Osteocyte (in vitro differentiated cells): ENCODE measurements at regions not wholly inside any gene's neighbourhood (a gene's known extent, or its start where the extent isn't known, plus 50 kb on each side); places are given as distances from the start of the nearest gene placed in this dataset.
A peak's percentile ranks its signal among the peaks of the same experiment; 100 is the strongest.

Experiments used
- DNase-seq: peaks from one replicate; pipeline ENCODE4 v3.0.0; 2021; ENCODE audit warnings: mixed read lengths; ENCODE audit not compliant: unreplicated experiment; ENCODE audit errors: extremely low spot score
- H3K27ac Mint-ChIP-seq: one replicate; pipeline ENCODE4 v1.8.0; 2021; ENCODE audit warnings: mild to moderate bottlenecking, mixed read lengths; ENCODE audit not compliant: unreplicated experiment
- H3K27me3 Mint-ChIP-seq: one replicate; pipeline ENCODE4 v1.8.0; 2021; ENCODE audit warnings: mixed read lengths; ENCODE audit not compliant: unreplicated experiment
- H3K36me3 Mint-ChIP-seq: one replicate; pipeline ENCODE4 v1.8.0; 2021; ENCODE audit warnings: mixed read lengths; ENCODE audit not compliant: unreplicated experiment
- H3K4me1 Mint-ChIP-seq: one replicate; pipeline ENCODE4 v1.8.0; 2021; ENCODE audit warnings: mixed read lengths; ENCODE audit not compliant: unreplicated experiment
- H3K4me3 Mint-ChIP-seq: one replicate; pipeline ENCODE4 v1.8.0; 2021; ENCODE audit warnings: mild to moderate bottlenecking, moderate library complexity, mixed read lengths; ENCODE audit not compliant: unreplicated experiment
- H3K9me3 Mint-ChIP-seq: one replicate; pipeline ENCODE4 v1.8.0; 2021; ENCODE audit warnings: mixed read lengths; ENCODE audit not compliant: unreplicated experiment
- CTCF ChIP-seq: fragments of 200-600 bp; sonication (generic); IDR thresholded peaks from 2 replicates; pipeline ENCODE4 v1.5.0; 2021; ENCODE audit warnings: antibody characterized with exemption, mild to moderate bottlenecking, moderate library complexity

- H3K27ac Mint-ChIP-seq: no peak overlapping the region
- DNase-seq: no peak
- H3K4me3 Mint-ChIP-seq: no peak overlapping the region
- no peaks in the 10 kb centered on the region for H3K9me3 Mint-ChIP-seq
- TF ChIP-seq CTCF: no peak
- no peaks in the 10 kb centered on the region for H3K36me3 Mint-ChIP-seq
- H3K27me3 Mint-ChIP-seq: no peaks in the 10 kb centered on the region
- peaks cover 29% of the 10 kb centered on the region for H3K4me1 Mint-ChIP-seq
These were observed 808.6 kb upstream of the ARGLU1 start for GRCh38 chr13:107376341-107377125.

GRCh38 chr13:107375701-107376340 is 807.9 kb upstream of the ARGLU1 start:
- no peak for DNase-seq
- Mint-ChIP-seq H3K4me1 (peaks cover 34% of the 10 kb centered on the region), H3K4me3 (no peak overlapping the region), H3K27me3 (no peaks in the 10 kb centered on the region), H3K9me3 (no peaks in the 10 kb centered on the region), H3K36me3 (no peaks in the 10 kb centered on the region), H3K27ac (no peak overlapping the region)
- no peak for TF ChIP-seq CTCF

- Mint-ChIP-seq H3K27ac (no peak overlapping the region), H3K27me3 (no peaks in the 10 kb centered on the region), H3K9me3 (no peaks in the 10 kb centered on the region), H3K4me3 (no peak overlapping the region), H3K4me1 (peaks cover 46% of the 10 kb centered on the region), H3K36me3 (no peaks in the 10 kb centered on the region)
- no peak for TF ChIP-seq CTCF
- no peak for DNase-seq
These were observed 806.1 kb upstream of the ARGLU1 start for GRCh38 chr13:107374038-107374437.

- H3K27ac Mint-ChIP-seq: no peak overlapping the region
- TF ChIP-seq CTCF: peak; percentile 82
- H3K9me3 Mint-ChIP-seq: no peaks in the 10 kb centered on the region
- H3K27me3 Mint-ChIP-seq: no peaks in the 10 kb centered on the region
- H3K4me3 Mint-ChIP-seq: no peak overlapping the region
- no peak for DNase-seq
- H3K36me3 Mint-ChIP-seq: no peaks in the 10 kb centered on the region
- H3K4me1 Mint-ChIP-seq: peaks cover 46% of the 10 kb centered on the region
These were observed 805.6 kb upstream of the ARGLU1 start for GRCh38 chr13:107373551-107373950.

- H3K4me1 Mint-ChIP-seq: peaks cover 44% of the 10 kb centered on the region
- H3K27me3 Mint-ChIP-seq: no peaks in the 10 kb centered on the region
- no peak for TF ChIP-seq CTCF
- H3K27ac Mint-ChIP-seq: peak overlapping the region; percentile 73
- DNase-seq: no peak
- no peaks in the 10 kb centered on the region for H3K36me3 Mint-ChIP-seq
- no peak overlapping the region for H3K4me3 Mint-ChIP-seq
- H3K9me3 Mint-ChIP-seq: no peaks in the 10 kb centered on the region
These were observed 802.3 kb upstream of the ARGLU1 start for GRCh38 chr13:107370015-107370785.
